CD14-positive monocyte (primary cell): ENCODE measurements at regions not wholly inside any gene's neighbourhood (a gene's known extent, or its start where the extent isn't known, plus 50 kb on each side); places are given as distances from the start of the nearest gene placed in this dataset.

Experiments
- DNase-seq, 3 donors: peaks; one replicate each; pipeline ENCODE4 v3.0.0-alpha.2; 2011 to 2022
- H2AFZ ChIP-seq: 2 replicates; pipeline ENCODE4 v1.6.0; 2012; ENCODE audit warnings: mild to moderate bottlenecking, low read depth, low read length, inconsistent platforms; ENCODE audit not compliant: insufficient read depth, poor library complexity, severe bottlenecking
- H3K27ac ChIP-seq, 2 donors: 1 replicate in 1 of 2; 2 replicates in 1 of 2; pipeline ENCODE4 v1.5.1; 2012 to 2013; ENCODE audit warnings: low read length in 2 of 2, control low read depth in 1 of 2, inconsistent platforms in 1 of 2, low read depth in 1 of 2, mild to moderate bottlenecking in 1 of 2
- H3K27me3 ChIP-seq, 2 donors: one replicate each; pipeline versions ENCODE4 v1.6.0 to v1.6.1; 2011 to 2013; ENCODE audit warnings: low read length in 2 of 2; ENCODE audit not compliant: control insufficient read depth in 2 of 2, insufficient read depth in 2 of 2
- H3K36me3 ChIP-seq, 2 donors: replicated peaks in 1 of 2; 1 replicate in 1 of 2; 2 replicates in 1 of 2; pipeline versions ENCODE4 v1.5.1 to v1.6.1; 2012 to 2013; ENCODE audit warnings: low read length in 2 of 2, control low read depth in 1 of 2, inconsistent platforms in 1 of 2, mild to moderate bottlenecking in 1 of 2; ENCODE audit not compliant: insufficient read depth in 2 of 2, control insufficient read depth in 1 of 2
- H3K4me1 ChIP-seq, 2 donors: 1 replicate in 1 of 2; 2 replicates in 1 of 2; pipeline versions ENCODE4 v1.5.1 to v1.6.1; 2012 to 2013; ENCODE audit warnings: low read length in 2 of 2, control low read depth in 1 of 2, inconsistent platforms in 1 of 2, mild to moderate bottlenecking in 1 of 2, moderate library complexity in 1 of 2; ENCODE audit not compliant: insufficient read depth in 2 of 2, control insufficient read depth in 1 of 2
- H3K4me2 ChIP-seq: replicated peaks from 2 replicates; pipeline ENCODE3; 2012; ENCODE audit warnings: low read length, moderate library complexity, mild to moderate bottlenecking; ENCODE audit not compliant: poor library complexity, severe bottlenecking; ENCODE audit errors: extremely low read depth
- H3K4me3 ChIP-seq, 3 experiments: fragments of 200-600 bp in 1 of 3; sonication (generic) in 1 of 3; replicated peaks in 1 of 3; 1 replicate in 2 of 3; 2 replicates in 1 of 3; pipeline ENCODE4 v1.5.1; 2011 to 2013; ENCODE audit warnings: low read length in 3 of 3, mild to moderate bottlenecking in 3 of 3, control low read depth in 2 of 3, low read depth in 2 of 3, inconsistent platforms in 1 of 3, moderate library complexity in 1 of 3
- H3K79me2 ChIP-seq: 2 replicates; pipeline ENCODE4 v1.6.0; 2012; ENCODE audit warnings: mild to moderate bottlenecking, control low read depth, inconsistent platforms, low read length, moderate library complexity; ENCODE audit not compliant: insufficient read depth
- H3K9ac ChIP-seq: 2 replicates; pipeline ENCODE4 v1.6.0; 2017; ENCODE audit warnings: low read length, mild to moderate bottlenecking; ENCODE audit not compliant: insufficient read depth, poor library complexity, severe bottlenecking
- H3K9me3 ChIP-seq, 2 donors: replicated peaks in 1 of 2; 1 replicate in 1 of 2; 2 replicates in 1 of 2; pipeline versions ENCODE4 v1.5.1 to v1.6.1; 2012 to 2013; ENCODE audit warnings: low read length in 2 of 2, control low read depth in 1 of 2; ENCODE audit not compliant: control insufficient read depth in 1 of 2, insufficient read depth in 1 of 2
- H4K20me1 ChIP-seq: 2 replicates; pipeline ENCODE4 v1.6.0; 2012; ENCODE audit warnings: mild to moderate bottlenecking, low read length, control low read depth, moderate library complexity; ENCODE audit not compliant: insufficient read depth
- H3K27ac Mint-ChIP-seq, 7 donors: one replicate each; pipeline ENCODE4 v1.8.0; 2020; ENCODE audit warnings: mild to moderate bottlenecking in 7 of 7, mixed read lengths in 7 of 7, moderate library complexity in 6 of 7, inconsistent platforms in 2 of 7
- H3K27me3 Mint-ChIP-seq, 3 donors: one replicate each; pipeline ENCODE4 v1.8.0; 2021 to 2022; ENCODE audit warnings: low read depth in 3 of 3, mild to moderate bottlenecking in 3 of 3, mixed read lengths in 3 of 3, moderate library complexity in 3 of 3, inconsistent platforms in 1 of 3
- H3K36me3 Mint-ChIP-seq, 2 donors: one replicate each; pipeline ENCODE4 v1.8.0; 2020; ENCODE audit warnings: mixed read lengths in 2 of 2, inconsistent platforms in 1 of 2, mild to moderate bottlenecking in 1 of 2
- H3K4me1 Mint-ChIP-seq: one replicate; pipeline ENCODE4 v1.8.0; 2020; ENCODE audit warnings: mild to moderate bottlenecking, mixed read lengths
- H3K4me3 Mint-ChIP-seq, 2 donors: one replicate each; pipeline ENCODE4 v1.8.0; 2020; ENCODE audit warnings: mild to moderate bottlenecking in 2 of 2, mixed read lengths in 2 of 2, moderate library complexity in 1 of 2
- H3K9me3 Mint-ChIP-seq, 7 donors: one replicate each; pipeline ENCODE4 v1.8.0; 2020 to 2022; ENCODE audit warnings: mixed read lengths in 7 of 7, mild to moderate bottlenecking in 6 of 7, moderate library complexity in 6 of 7, inconsistent platforms in 2 of 7
- CTCF ChIP-seq: fragments of 200-600 bp; IDR thresholded peaks from one replicate; pipeline ENCODE4 v1.8.0; 2022; ENCODE audit warnings: antibody characterized with exemption, mild to moderate bottlenecking
- WGBS: methylation state at CpG from one replicate; pipeline ENCODE4 v1.1.5; 2013; ENCODE audit warnings: missing lambda C conversion rate; ENCODE audit not compliant: insufficient coverage; 5-methylcytosine and 5-hydroxymethylcytosine counted together
- intact Hi-C, 2 donors: fragments of 100-400 bp; cut with micrococcal nuclease; formaldehyde crosslinking; loops; one replicate each; pipeline versions ENCODE4 v1.15.0 to v1.15.1; 2023

- Mint-ChIP-seq H3K4me1 (no peaks in the 10 kb centered on the region), H3K36me3 (no peaks in the 10 kb centered on the region), H3K4me3 (no peak overlapping the region), H3K27ac (no peak overlapping the region), H3K9me3 (peaks cover 0 to 3% (median 2%) of the 10 kb centered on the region in 7 donors), H3K27me3 (no peaks in the 10 kb centered on the region)
- Histone ChIP-seq H4K20me1 (no peaks in the 10 kb centered on the region), H3K4me1 (no peaks in the 10 kb centered on the region), H3K27ac (no peak overlapping the region), H3K9ac (no peak overlapping the region), H3K4me3 (no peak overlapping the region), H3K79me2 (no peaks in the 10 kb centered on the region), H3K9me3 (peaks cover 0 to 5% of the 10 kb centered on the region in 2 donors), H3K36me3 (no peaks in the 10 kb centered on the region), H3K27me3 (no peaks in the 10 kb centered on the region), H2AFZ (no peak overlapping the region), H3K4me2 (no peak overlapping the region)
- DNase-seq = no peak
- intact Hi-C loops = no loop called here
- no peak for TF ChIP-seq CTCF
- WGBS = no CpG with 5 or more reads among the region's 3 CpGs
Measured at GRCh38 chr2:146108993-146109392, 1589.1 kb upstream of the ZEB2 start.

- no peak for DNase-seq
- intact Hi-C loops = no loop called here
- Histone ChIP-seq H4K20me1 (no peaks in the 10 kb centered on the region), H2AFZ (no peak overlapping the region), H3K36me3 (no peaks in the 10 kb centered on the region), H3K4me1 (no peaks in the 10 kb centered on the region), H3K9me3 (peaks cover 26 to 36% of the 10 kb centered on the region in 2 donors), H3K9ac (no peak overlapping the region), H3K27ac (no peak overlapping the region), H3K4me2 (no peak overlapping the region), H3K4me3 (no peak overlapping the region), H3K79me2 (no peaks in the 10 kb centered on the region), H3K27me3 (no peaks in the 10 kb centered on the region)
- H3K9me3 Mint-ChIP-seq = peaks cover 10 to 30% (median 23%) of the 10 kb centered on the region in 7 donors
- H3K4me1 Mint-ChIP-seq = no peaks in the 10 kb centered on the region
- no peak overlapping the region for H3K27ac Mint-ChIP-seq
- no peak for TF ChIP-seq CTCF
- peaks cover 0 to 2% (median 0%) of the 10 kb centered on the region in 3 donors for H3K27me3 Mint-ChIP-seq
- 89% methylated on average over 3 of the region's 3 CpGs for WGBS
- H3K36me3 Mint-ChIP-seq = no peaks in the 10 kb centered on the region
- no peak overlapping the region for H3K4me3 Mint-ChIP-seq
Measured at GRCh38 chr2:146094185-146094584, 1574.3 kb upstream of the ZEB2 start.
